IPS-NIHi7 (cell line): ENCODE measurements at regions not wholly inside any gene's neighbourhood (a gene's known extent, or its start where the extent isn't known, plus 50 kb on each side); places are given as distances from the start of the nearest gene placed in this dataset.

Source experiments
- DNase-seq: peaks from one replicate; pipeline ENCODE4 v3.0.0; 2012; ENCODE audit warnings: mixed read lengths; ENCODE audit errors: extremely low spot score

DNA sequence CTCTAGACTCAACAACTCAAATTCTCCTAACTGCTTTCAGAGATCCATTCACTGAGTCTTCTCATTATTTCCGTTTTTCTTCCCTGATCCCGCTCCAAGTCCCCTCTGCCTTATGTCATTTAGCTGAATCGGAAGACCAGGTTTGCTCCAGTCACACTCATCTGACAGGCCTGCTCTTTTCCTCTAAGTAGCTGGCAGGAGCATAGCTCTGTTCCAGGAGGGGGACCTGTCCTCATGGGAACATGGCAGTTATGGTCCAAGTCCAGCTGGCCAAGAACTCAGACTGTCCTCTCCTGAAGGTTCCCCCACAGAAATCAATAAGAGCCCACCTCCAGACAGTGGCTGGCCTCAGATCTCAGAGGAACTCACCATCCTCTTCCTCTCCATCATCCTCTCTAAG, 130.9 kb upstream of the SERP2 start:
- DNase-seq = no peak

DNA sequence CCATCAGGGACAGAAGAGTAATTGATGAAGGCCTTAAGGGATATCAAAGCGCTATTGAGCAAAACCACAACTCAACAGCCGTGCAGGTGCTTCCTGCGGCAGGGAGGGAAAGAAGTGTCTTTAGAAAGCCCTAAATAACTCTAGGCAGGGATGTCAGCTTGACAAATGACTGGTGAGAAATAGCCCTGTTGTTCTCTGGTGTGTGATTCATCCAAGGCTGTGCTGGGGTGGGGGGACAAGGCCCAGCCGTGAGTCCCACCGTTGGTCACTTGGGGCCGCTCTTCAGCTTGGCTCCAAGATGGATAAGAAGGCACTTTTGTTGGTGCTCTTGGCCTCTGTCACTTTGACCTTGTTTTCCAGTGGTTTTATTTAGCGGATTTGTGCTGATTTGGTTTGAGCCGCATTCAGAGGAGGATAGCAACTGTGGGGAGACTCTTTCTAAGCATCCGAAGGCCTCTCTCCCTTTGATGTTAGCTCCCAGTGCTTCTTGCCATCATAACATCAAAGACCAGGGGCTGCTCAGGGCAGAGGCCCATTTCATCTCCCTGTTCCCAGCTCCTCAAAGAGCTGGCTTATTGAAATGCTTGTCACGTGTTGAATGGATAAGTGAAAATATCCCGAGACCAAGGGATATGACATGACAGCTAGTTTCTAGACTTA, 130.3 kb upstream of the SERP2 start:
- peak; percentile 88 for DNase-seq

DNA sequence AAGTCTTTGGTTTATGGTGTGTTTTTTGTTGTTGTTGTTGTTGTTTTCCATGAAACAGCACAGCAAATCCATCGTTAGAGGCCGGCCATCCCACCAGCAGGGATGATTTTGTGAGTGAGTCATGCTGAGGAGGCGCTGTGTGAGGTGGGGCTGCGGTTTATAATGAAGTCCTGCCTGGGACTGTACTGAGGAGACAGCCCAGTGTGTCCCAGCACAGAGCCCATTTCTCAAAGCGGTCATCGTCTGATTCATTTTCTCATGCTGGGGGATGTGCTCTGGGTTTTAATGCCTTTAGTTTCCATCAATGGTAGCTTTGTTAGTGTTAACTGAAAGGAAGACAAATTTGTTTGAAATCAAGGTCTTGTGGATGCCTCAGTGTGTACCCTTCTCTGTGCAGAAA, 129.3 kb upstream of the SERP2 start:
- DNase-seq = no peak

DNA sequence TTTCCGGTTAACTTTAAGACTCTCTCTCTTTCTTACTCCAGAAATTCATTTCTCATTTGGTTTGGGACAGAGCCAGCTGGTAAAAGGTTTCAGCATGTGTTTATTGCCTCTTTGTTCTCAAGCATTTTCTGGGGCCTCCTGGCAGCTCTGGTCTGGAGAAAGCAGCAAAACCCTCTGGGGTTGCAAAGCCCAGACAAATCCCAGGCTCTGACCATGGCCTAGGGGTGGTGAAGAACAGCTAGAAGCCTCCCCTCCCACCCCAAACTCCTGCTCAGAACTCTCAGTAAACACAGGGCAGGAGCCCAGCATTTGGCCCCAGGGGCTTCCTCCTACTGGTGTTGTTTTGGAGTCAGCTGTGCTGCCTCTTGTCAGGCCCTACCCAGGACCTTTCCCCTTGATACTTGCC, 124.2 kb upstream of the SERP2 start:
- DNase-seq = no peak

DNA sequence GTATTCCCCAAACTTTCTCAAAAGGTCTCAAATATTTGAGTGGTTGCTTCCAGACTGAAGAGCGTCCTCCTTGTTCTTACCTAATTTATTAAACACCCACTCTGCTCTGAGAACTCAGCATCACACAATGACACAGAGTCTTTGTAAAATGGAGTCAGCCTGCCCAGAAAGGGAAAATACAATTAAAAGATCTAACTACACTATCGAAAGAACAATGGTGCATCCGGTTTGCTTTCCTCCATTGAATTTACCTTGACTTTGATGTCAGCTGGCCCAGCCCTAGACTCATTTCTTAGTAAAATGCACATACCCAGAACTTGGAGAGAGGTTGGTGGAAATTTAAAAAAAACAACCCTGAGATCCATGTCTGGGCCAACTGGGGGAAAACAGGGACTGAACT, 120.7 kb upstream of the SERP2 start:
- no peak for DNase-seq

DNA sequence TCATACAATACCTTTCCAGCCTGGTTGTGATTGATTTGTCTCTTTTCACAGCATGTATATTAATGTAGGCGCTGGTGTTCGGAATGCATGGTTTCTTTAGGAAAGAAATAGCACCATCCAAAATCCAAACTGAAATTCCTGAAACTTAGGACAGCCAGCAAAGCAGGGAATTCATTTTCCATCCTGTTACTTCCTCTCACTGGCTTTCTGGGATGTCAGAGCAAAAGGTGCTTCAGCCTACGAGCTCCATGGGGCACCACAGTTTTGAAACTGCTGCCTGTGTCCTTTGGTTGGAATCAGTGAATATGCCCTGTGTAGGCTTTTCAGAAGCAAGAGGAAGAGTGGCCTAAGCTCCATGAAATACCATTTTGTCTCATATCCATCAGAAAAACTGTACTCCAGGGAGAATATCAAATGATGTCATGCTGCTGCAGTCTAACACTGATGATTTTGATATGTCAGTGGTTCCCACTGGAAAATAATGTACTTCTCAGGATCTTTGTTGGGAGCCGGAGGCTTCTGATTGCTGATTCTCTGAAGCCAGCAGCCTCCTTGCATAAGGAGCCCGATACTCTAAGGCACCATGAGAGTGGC, 117.8 kb upstream of the SERP2 start:
- no peak for DNase-seq

DNA sequence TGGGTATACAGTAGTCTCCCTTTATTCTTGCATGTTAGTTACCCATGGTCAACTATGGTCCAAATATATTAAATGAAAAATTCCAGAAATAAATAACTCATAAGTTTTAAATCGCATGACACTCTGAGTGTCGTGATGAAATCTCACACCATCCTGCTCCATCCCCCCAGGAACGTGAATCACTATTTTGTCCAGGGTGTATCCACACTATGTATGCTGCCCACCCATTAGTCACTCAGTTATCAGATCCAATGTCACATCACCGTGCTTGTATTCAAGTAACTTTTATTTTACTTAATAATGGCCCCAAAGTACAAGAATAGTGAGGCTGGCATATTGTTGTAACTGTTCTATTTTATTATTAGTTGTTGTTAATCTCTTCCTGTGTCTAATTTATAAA, 115.8 kb upstream of the SERP2 start:
- no peak for DNase-seq

DNA sequence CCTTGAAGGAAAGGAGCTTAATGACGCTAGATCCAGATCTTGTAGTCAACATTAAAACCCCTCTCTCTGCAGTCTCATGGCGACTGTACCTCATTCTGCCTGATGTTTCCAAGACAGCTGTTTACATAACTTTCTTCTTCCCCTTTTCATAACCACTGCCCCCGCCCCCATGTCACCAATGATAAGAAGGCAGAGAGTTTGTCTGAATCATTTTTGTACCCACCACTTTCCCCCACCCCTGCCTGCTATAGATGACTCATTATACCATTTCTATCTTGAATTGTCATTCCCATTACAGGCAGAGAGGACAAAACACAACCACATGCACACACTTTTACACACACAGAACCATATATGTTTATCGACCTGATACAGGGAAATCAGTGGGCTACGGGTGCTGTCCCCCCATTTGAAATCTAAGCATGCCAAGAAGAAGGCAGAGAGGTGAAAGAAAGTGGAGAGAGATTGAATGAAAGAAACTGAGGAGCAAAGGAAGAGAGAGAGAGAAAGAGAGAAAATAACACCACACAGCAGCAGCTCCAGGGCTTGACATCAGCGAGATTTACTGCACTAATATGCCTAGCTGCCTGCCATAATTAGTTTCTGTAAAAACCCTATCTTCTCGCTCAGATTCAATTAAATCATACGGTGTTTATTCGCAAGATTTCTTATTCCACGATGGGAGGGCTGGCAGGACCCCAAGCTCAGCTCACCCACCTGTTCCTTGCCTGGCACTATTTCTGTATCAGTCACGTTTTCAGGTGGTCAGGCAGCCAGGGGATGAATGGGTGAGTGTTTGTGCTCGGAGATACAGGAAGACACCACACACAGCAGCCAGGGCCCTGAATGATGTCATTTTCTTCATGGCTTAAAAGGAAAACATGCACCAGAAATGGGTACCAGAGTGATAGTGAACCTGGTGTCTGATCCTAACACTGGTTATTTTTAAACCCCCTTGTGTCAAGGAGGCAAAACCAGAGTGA, 114.3 kb upstream of the SERP2 start:
- no peak for DNase-seq

DNA sequence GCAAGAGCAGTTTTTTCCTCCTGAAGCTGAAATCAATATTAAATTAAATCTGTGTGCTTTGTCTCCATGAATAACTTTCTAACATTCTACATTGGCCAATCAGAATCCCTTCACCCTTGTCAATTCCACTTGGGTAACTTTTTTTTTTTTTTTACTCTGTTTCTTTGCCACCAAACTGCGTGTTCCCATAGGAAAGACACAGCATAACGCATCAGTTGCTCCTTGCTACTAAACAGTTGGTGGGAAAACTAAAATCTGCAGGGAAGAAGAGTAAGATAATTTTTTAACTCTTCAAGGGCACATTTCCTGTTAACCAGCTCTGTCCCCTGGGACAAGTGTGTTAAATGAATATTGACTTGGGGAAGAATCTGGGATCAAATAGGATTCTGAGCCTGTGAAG, 113.3 kb upstream of the SERP2 start:
- no peak for DNase-seq

DNA sequence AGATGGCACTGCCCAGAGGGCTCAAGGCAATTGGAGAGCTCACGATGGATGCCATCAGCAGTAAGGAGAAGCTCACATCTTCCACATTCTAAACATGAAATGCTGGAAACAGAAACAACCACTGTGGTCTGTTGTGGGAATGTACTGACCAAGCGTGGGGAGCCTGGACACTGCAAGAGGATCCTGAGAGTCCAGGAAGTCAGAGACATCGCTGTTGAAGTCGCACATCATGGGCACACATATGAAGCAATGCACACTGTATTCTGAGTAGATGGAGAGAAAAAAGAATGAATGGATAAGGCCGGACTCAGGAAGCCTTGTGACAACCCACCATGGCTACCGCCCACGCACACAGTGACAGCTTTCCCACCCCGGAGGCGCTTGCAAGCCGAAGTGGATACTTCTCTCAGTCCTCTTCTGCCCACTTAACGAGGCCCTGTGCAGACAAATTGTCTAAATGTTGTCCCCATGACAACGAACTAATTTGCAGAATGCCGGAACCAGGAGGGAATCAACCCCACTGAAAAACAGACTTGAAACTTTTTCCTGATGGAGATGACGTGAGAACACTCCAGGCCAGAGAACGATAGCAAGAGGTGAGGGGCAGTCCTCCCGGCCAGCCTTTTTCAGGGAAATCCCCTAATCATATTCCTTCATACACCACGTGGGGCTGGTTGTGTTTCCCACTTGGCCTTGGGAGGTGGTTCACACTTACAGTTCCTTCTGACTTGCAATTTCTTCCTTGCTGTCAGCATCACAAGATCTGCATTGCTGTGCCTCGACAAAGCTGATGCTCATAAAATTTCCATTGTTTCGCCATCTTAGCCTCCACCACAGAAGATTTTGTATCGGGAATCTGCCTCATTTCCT, 109.6 kb upstream of the SERP2 start:
- no peak for DNase-seq

DNA sequence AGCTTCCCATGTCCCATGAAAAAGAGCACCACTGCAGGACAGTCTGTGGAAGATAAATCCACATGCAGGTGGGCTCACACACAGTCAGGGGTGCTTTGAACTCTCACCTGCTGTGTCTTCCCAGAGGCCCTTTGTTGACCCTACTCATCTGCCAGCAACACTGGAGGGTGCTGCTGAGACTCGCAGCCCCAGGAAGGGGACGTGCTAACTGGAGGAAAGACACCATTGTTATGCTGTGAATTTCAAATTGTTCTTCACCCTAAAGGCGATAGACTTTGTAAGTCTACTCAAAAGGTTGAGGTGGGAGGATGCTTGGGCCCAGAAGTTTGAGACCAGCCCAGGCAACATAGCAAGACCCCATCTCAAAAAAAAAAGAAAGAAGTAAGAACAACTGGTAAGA, 107.3 kb upstream of the SERP2 start:
- DNase-seq = peak; percentile 58

DNA sequence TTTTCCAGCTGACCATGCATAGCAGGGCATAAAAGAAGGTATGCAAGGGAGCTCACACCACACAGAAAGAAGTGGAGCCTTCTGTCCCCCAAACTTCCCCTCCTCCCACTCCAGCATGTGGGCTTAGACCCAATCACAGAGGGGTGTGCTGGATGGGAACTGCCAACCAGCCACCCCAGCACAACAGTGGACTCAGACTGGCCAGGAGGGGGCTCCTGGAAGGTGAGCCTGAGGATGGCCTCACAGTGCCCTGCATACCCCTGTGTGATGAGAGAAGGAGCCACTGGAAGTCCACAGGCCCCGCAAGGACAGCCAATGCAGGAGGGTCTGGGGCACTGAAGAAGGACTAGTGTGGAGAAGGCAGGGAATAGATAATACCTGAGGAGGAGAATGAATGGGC, 106.9 kb upstream of the SERP2 start:
- DNase-seq = no peak

DNA sequence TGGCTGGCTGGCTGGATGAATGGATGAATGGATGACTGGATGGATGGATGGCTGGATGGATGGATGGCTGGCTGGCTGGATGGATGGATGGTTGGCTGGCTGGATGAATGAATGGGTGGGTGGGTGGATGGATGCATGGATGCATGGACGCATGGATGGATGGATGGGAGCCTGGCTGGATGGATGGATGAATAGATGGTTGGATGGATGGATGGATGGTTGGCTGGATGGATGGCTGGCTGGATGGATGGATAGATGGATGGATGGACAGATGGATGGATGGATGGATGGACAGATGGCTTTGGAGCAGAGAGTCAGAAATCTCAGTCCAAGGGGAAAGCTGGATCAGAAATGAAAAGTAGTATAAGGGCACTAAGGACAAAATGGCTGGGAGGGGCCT, 106.4 kb upstream of the SERP2 start:
- no peak for DNase-seq

DNA sequence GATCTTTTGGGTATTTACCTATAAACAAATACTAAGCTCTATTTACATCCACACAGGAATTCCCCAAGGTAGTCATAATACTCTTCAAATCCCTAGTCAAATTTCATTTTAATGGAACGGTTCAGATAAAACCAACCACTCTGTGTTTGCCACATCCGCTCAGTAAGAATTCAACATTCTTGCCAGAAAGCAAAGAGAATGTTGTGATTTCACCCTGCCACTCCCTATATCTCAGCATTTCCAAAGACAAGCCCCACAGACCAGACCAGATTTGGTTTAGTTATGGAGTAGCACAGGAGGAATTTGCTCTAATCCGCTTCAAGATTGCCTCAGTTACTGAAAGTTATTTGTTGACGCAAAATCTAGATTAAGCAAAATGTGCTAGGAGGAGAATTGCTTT, 105.6 kb upstream of the SERP2 start:
- no peak for DNase-seq

DNA sequence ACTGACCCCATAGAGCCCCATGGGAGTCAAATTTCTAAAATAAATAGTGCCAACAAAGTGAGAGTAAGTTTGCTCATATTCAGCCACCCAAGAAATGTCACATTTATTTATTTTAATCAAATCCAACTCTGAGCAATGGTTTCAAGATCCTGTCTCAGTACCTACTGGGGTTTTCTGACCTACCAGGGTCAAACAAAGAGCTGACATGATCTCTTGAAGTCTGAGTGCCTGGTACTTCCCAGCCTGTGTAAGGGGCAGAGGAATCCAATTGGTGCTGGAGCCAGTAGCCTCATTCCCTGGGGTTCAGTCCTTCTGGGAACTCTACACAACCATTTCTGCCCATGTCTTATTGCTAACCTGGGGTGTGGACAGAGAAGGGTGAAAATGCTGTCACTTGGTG, 104.6 kb upstream of the SERP2 start:
- no peak for DNase-seq

DNA sequence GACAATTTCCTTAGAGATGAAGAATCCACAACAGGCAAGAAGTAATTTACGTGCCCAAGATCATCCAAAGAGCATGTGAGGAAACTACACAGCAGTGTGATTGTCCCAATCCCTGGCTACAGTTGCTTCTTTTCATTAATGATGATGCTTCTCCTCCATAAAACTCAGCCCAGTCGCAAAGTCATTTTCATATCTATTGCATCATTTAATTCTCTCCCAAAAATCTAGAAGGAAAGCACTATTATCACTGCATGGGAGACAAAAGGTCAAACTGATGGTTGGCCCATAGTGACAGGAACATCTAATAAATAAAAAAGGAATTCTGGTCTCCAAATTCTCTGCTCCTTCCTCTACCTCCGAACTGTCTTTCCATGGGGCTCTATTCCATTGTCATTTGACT, 103.5 kb upstream of the SERP2 start:
- DNase-seq = no peak

DNA sequence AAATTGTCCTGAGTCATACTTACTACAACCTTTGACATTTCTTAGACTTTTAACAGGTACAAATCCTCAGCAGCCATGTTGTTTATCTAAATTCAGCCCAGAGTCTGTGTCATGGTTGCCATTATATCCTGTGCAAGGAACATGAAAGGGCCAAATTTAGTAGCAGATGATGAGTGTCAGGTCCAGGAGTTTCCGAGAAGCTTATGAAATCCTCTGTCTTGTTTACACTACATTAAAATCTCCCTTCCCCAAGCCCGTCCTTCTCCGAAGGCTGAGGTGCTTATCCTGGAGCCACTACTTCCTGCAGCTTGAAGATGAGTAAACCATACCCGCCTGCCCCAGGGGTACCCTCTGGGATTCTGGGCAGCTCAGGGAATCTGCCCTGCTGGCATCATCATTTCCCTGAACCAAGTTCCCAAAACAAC, 102.6 kb upstream of the SERP2 start:
- DNase-seq = no peak

DNA sequence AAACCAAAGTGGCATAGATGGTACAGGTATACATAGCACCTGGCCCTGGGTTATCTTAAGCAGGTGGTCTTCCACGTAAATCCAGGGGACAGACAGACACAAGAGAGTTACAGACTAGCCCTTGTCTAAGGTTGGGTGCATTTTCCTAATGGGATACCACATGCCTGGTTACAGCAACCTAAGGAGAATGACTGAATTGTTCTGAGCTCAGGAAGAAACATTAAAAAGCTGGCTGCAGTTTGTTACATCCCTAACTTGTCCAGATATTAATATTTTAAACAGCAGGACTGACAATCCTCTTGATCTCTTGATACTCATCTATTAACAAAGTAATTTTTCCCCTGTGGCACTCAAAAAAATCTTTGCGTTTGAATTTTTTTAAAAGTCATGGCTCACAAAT, 102.2 kb upstream of the SERP2 start:
- DNase-seq = no peak

DNA sequence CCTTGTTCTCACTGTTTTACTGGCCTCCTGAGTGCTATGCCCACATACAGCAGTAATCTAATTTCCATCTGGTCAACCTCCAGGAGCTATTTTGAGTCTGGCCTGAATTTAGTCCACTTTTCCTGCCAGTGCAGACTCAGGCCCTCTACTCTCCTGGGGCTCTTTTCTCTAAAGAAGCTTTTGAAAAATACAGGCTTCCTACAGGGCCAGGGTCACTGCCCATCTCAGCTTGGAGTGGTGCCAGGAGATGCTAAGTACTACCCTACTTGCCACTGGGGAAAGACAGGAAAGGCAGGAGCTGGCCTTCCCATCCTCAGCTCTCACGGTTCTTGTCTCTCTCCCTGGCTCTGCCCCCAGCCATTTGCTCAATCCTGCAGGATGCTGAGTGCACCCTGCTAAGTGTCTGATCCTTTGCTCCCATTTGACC, 101.7 kb upstream of the SERP2 start:
- DNase-seq = no peak

DNA sequence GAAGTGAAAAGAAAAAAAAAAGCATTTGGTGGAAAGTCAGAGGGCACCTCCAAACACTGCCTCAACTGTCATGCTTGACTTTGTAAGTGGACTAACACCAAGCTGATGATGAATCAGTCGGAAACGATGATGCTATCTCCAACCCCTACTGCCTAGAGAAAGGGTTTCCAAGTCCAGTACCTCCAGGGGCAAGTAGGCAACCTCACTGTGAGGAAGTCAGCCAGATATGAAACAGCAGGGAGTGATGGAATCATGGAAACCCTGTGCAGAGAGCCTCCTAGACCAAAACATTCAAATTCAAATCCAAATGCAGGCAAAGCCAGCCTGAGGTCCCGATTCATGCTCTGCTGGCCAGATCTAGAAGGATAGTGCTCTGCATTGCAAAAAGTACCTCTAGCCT, 100.9 kb upstream of the SERP2 start:
- DNase-seq = no peak

DNA sequence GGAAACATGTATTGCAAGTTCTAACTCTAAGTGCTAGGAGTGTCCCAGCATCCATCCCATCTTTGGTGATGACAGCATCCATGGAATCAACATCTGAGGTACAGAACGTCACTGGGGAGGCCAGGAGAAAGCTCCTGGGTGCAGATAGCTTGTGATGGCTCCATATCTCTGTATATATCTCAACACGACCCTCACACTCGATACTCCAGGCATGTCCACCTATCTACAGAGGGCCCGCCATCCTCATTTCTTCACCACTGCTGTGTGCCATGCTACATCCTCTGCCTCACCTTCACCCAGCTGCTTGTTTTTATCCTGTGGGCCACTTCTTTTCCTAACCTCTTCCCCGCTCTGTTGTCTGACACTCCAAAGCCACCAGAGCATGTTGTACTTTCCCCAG, 100.4 kb upstream of the SERP2 start:
- no peak for DNase-seq
